Peyer's patch (tissue), 4 donors: ENCODE measurements at regions not wholly inside any gene's neighbourhood (a gene's known extent, or its start where the extent isn't known, plus 50 kb on each side); places are given as distances from the start of the nearest gene placed in this dataset.

ENCODE experiments used
- CTCF ChIP-seq, 6 experiments: fragments of 450-650 bp in 4 of 6; fragments of 200-600 bp in 2 of 6; sonication (generic) in 1 of 6; IDR thresholded peaks; one replicate each; pipeline ENCODE4 v1.5.1; 2017 to 2019; ENCODE audit warnings: antibody characterized with exemption in 6 of 6, mild to moderate bottlenecking in 3 of 6, moderate library complexity in 1 of 6
- POLR2A ChIP-seq, 2 donors: fragments of 450-650 bp; IDR thresholded peaks; one replicate each; pipeline ENCODE4 v1.5.1; 2017; ENCODE audit warnings: antibody characterized with exemption in 2 of 2, mild to moderate bottlenecking in 2 of 2, moderate library complexity in 2 of 2

DNA sequence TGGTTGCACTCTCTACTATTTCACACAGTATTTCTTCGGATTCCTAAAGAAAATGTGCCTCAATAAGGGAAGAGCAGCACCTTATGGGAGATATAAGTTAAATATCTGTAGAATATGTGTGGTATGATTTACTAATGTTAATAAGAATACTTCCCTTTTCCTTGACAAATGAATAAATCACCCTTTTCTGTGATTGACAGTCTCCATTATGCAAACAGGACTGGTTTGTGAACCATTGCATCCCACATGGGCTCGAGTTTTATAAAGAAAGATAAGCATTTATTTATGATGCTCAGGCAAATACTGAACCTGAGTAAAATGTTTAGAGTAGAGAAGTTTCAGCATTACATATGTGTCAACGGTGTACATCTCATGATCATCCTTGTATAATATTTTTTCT lies 587.7 kb upstream of the BRINP3 start:
- TF ChIP-seq CTCF (IDR thresholded peaks at IDR 0.05) (no peak), POLR2A (IDR thresholded peaks at IDR 0.05) (no peak)
